Natural killer cell (primary cell): ENCODE measurements at regions not wholly inside any gene's neighbourhood (a gene's known extent, or its start where the extent isn't known, plus 50 kb on each side); places are given as distances from the start of the nearest gene placed in this dataset.

Experiments
- ATAC-seq, 3 donors: fragments of 150-1000 bp in 2 of 3; fragments of 200-7000 bp in 1 of 3; cut with Tn5 transposase; 1 replicate in 1 of 3; 2 replicates in 2 of 3; pipeline ENCODE4 v1.10.0; 2021; ENCODE audit warnings: mild to moderate bottlenecking in 2 of 3, moderate library complexity in 2 of 3
- DNase-seq, 2 donors: peaks; one replicate each; pipeline versions ENCODE4 v3.0.0 to v3.0.0-alpha.2; 2013 to 2021; ENCODE audit warnings: mixed read lengths in 1 of 2
- H3K27ac ChIP-seq: one replicate; pipeline ENCODE4 v1.5.1; 2013; ENCODE audit warnings: mild to moderate bottlenecking, low read length
- H3K27me3 ChIP-seq: one replicate; pipeline ENCODE4 v1.6.1; 2013; ENCODE audit warnings: low read length; ENCODE audit not compliant: control insufficient read depth, insufficient read depth
- H3K36me3 ChIP-seq: one replicate; pipeline ENCODE4 v1.6.1; 2013; ENCODE audit warnings: low read length; ENCODE audit not compliant: control insufficient read depth, insufficient read depth
- H3K4me1 ChIP-seq: one replicate; pipeline ENCODE4 v1.6.1; 2013; ENCODE audit warnings: low read length; ENCODE audit not compliant: control insufficient read depth, insufficient read depth
- H3K4me3 ChIP-seq: one replicate; pipeline ENCODE4 v1.5.1; 2013; ENCODE audit warnings: low read length
- H3K9me3 ChIP-seq: one replicate; pipeline ENCODE4 v1.6.1; 2013; ENCODE audit warnings: low read length; ENCODE audit not compliant: control insufficient read depth, insufficient read depth
- H3K27ac Mint-ChIP-seq, 2 donors: one replicate each; pipeline ENCODE4 v1.8.0; 2022; ENCODE audit warnings: mild to moderate bottlenecking in 2 of 2, mixed read lengths in 2 of 2, moderate library complexity in 1 of 2
- H3K27me3 Mint-ChIP-seq, 2 donors: one replicate each; pipeline ENCODE4 v1.8.0; 2022; ENCODE audit warnings: low read depth in 2 of 2, mixed read lengths in 2 of 2
- H3K36me3 Mint-ChIP-seq: one replicate; pipeline ENCODE4 v1.8.0; 2022; ENCODE audit warnings: mixed read lengths
- H3K4me1 Mint-ChIP-seq, 2 donors: one replicate each; pipeline ENCODE4 v1.8.0; 2022; ENCODE audit warnings: mixed read lengths in 2 of 2
- H3K4me3 Mint-ChIP-seq: one replicate; pipeline ENCODE4 v1.8.0; 2022; ENCODE audit warnings: mild to moderate bottlenecking, moderate library complexity, mixed read lengths
- H3K9me3 Mint-ChIP-seq, 2 donors: one replicate each; pipeline ENCODE4 v1.8.0; 2022; ENCODE audit warnings: mixed read lengths in 2 of 2
- CTCF ChIP-seq: fragments of 200-600 bp; IDR thresholded peaks from one replicate; pipeline ENCODE4 v1.8.0; 2022; ENCODE audit warnings: antibody characterized with exemption
- WGBS: methylation state at CpG from one replicate; pipeline ENCODE4 v1.1.7; 2013; ENCODE audit warnings: missing lambda C conversion rate; ENCODE audit not compliant: insufficient coverage; 5-methylcytosine and 5-hydroxymethylcytosine counted together
- intact Hi-C: fragments of 100-400 bp; cut with micrococcal nuclease; formaldehyde crosslinking; loops from one replicate; pipeline ENCODE4 v1.14.2; 2022

- H3K27me3 Mint-ChIP-seq: peaks cover 28 to 31% of the 10 kb centered on the region in 2 donors
- TF ChIP-seq CTCF: no peak
- DNase-seq (no peak), ATAC-seq (no peak)
- H3K4me1 Mint-ChIP-seq: peaks cover 16 to 20% of the 10 kb centered on the region in 2 donors
- H3K36me3 Mint-ChIP-seq: no peaks in the 10 kb centered on the region
- no peaks in the 10 kb centered on the region for H3K36me3 ChIP-seq
- H3K4me1 ChIP-seq: peaks cover 23% of the 10 kb centered on the region
- no peak overlapping the region for H3K27ac Mint-ChIP-seq
- H3K9me3 ChIP-seq: no peaks in the 10 kb centered on the region
- H3K27ac ChIP-seq: no peak overlapping the region
- WGBS: 65% methylated on average over 8 of the region's 8 CpGs
- intact Hi-C loops: no loop called here
- H3K4me3 ChIP-seq: no peak overlapping the region
- H3K9me3 Mint-ChIP-seq: no peaks in the 10 kb centered on the region
- H3K4me3 Mint-ChIP-seq: no peak overlapping the region
- H3K27me3 ChIP-seq: no peaks in the 10 kb centered on the region
Measured at GRCh38 chr3:14305324-14305723, 97.1 kb upstream of the SLC6A6 start.

GRCh38 chr3:14306142-14306541, 96.3 kb upstream of the SLC6A6 start:
- intact Hi-C loops: no loop called here
- Mint-ChIP-seq H3K4me1 (peaks cover 16 to 20% of the 10 kb centered on the region in 2 donors), H3K27ac (no peak overlapping the region), H3K4me3 (no peak overlapping the region), H3K27me3 (peaks cover 29 to 30% of the 10 kb centered on the region in 2 donors), H3K9me3 (no peaks in the 10 kb centered on the region), H3K36me3 (no peaks in the 10 kb centered on the region)
- ATAC-seq (no peak), DNase-seq (no peak)
- no peaks in the 10 kb centered on the region for H3K9me3 ChIP-seq
- H3K4me3 ChIP-seq: no peak overlapping the region
- H3K27me3 ChIP-seq: no peaks in the 10 kb centered on the region
- TF ChIP-seq CTCF: no peak
- H3K4me1 ChIP-seq: peaks cover 23% of the 10 kb centered on the region
- H3K36me3 ChIP-seq: no peaks in the 10 kb centered on the region
- H3K27ac ChIP-seq: no peak overlapping the region
- 80% methylated on average over 10 of the region's 10 CpGs for WGBS

- Mint-ChIP-seq H3K36me3 (no peaks in the 10 kb centered on the region), H3K27me3 (peaks cover 33 to 39% of the 10 kb centered on the region in 2 donors)
- no peak overlapping the region for H3K4me3 ChIP-seq
Measured at GRCh38 chr3:14307656-14308302, 94.6 kb upstream of the SLC6A6 start.

More at GRCh38 chr3:14307656-14308302, 94.6 kb upstream of the SLC6A6 start:
- WGBS: 91% methylated on average over 18 of the region's 18 CpGs
- no peaks in the 10 kb centered on the region for H3K9me3 ChIP-seq
- H3K4me1 ChIP-seq: peaks cover 16% of the 10 kb centered on the region
- H3K27ac ChIP-seq: no peak overlapping the region
- DNase-seq (no peak), ATAC-seq (no peak)
- intact Hi-C loops: no loop called here
- H3K9me3 Mint-ChIP-seq: no peaks in the 10 kb centered on the region
- no peak overlapping the region for H3K27ac Mint-ChIP-seq
- H3K27me3 ChIP-seq: no peaks in the 10 kb centered on the region
- H3K4me1 Mint-ChIP-seq: peaks cover 14 to 16% of the 10 kb centered on the region in 2 donors
- H3K36me3 ChIP-seq: no peaks in the 10 kb centered on the region
- no peak overlapping the region for H3K4me3 Mint-ChIP-seq
- TF ChIP-seq CTCF: no peak
